ENCODE measurements at regions not wholly inside any gene's neighbourhood (a gene's known extent, or its start where the extent isn't known, plus 50 kb on each side); places are given as distances from the start of the nearest gene placed in this dataset.

- H3K36me3 Mint-ChIP-seq (ENCODE audit: low read depth): no peaks in the 10 kb centered on the region
- DNase-seq (ENCODE audit: low spot score): no peak
Measured at GRCh38 chrX:75582511-75582910, 59.7 kb upstream of the ZDHHC15 start.

More at GRCh38 chrX:75582511-75582910, 59.7 kb upstream of the ZDHHC15 start:
- peaks cover 4% of the 10 kb centered on the region for H3K9me3 Mint-ChIP-seq
- no peaks in the 10 kb centered on the region for H3K27me3 Mint-ChIP-seq (ENCODE audit: low read depth)
- intact Hi-C loops (cut with micrococcal nuclease): no loop called here
- H3K4me1 Mint-ChIP-seq (ENCODE audit: low read depth): no peaks in the 10 kb centered on the region
- H3K27ac Mint-ChIP-seq: no peak overlapping the region
- H3K4me3 Mint-ChIP-seq (ENCODE audit: low read depth): no peak overlapping the region
